CD4-positive, alpha-beta T cell treated with Interleukin-4 for 1 hour (primary cell): ENCODE measurements at regions not wholly inside any gene's neighbourhood (a gene's known extent, or its start where the extent isn't known, plus 50 kb on each side); places are given as distances from the start of the nearest gene placed in this dataset.
"Not testable (repeated sequence)": the region's sequence is repeated elsewhere in the genome, so short reads cannot be mapped to it uniquely, and the experiment has no call there.

ENCODE experiments used
- DNase-seq, 2 donors: peaks; one replicate each; pipeline ENCODE4 v3.0.0-alpha.2; 2020 to 2022

GRCh38 chr14:41280745-41281144 lies 325.9 kb upstream of the LRFN5 start:
- no peak for DNase-seq

GRCh38 chr14:41277450-41277849 lies 329.2 kb upstream of the LRFN5 start:
- no peak for DNase-seq

GRCh38 chr14:41257476-41257875 lies 349.2 kb upstream of the LRFN5 start:
- DNase-seq: no peak

GRCh38 chr14:41235466-41235865 lies 371.2 kb upstream of the LRFN5 start:
- no peak for DNase-seq

GRCh38 chr14:41230683-41231082 lies 376.0 kb upstream of the LRFN5 start:
- no peak for DNase-seq

GRCh38 chr14:41229824-41230223 lies 376.9 kb upstream of the LRFN5 start:
- DNase-seq: no peak

GRCh38 chr14:41225433-41225832 lies 381.2 kb upstream of the LRFN5 start:
- DNase-seq: no peak

GRCh38 chr14:41222581-41222980 lies 384.1 kb upstream of the LRFN5 start:
- no peak for DNase-seq

- not testable (repeated sequence) for DNase-seq
These were observed 391.7 kb upstream of the LRFN5 start for GRCh38 chr14:41214978-41215377.

GRCh38 chr14:41201696-41202095 lies 405.0 kb upstream of the LRFN5 start:
- DNase-seq: no peak

- no peak for DNase-seq
These were observed 418.8 kb upstream of the LRFN5 start for GRCh38 chr14:41187868-41188267.

- DNase-seq: no peak
These were observed 435.6 kb upstream of the LRFN5 start for GRCh38 chr14:41171045-41171444.

GRCh38 chr14:41167040-41167439 lies 439.6 kb upstream of the LRFN5 start:
- no peak for DNase-seq

GRCh38 chr14:41154143-41154807 lies 452.4 kb upstream of the LRFN5 start:
- no peak for DNase-seq

- no peak for DNase-seq
These were observed 460.3 kb upstream of the LRFN5 start for GRCh38 chr14:41146391-41146790.

- no peak for DNase-seq
These were observed 462.3 kb upstream of the LRFN5 start for GRCh38 chr14:41144370-41144769.

- no peak for DNase-seq
These were observed 468.9 kb upstream of the LRFN5 start for GRCh38 chr14:41137741-41138140.

GRCh38 chr14:41130274-41130673 lies 476.4 kb upstream of the LRFN5 start:
- no peak for DNase-seq

GRCh38 chr14:41120402-41120801 lies 486.3 kb upstream of the LRFN5 start:
- DNase-seq: no peak

GRCh38 chr14:41096131-41096530 lies 510.5 kb upstream of the LRFN5 start:
- no peak for DNase-seq

- DNase-seq: no peak
These were observed 519.6 kb upstream of the LRFN5 start for GRCh38 chr14:41087056-41087455.

GRCh38 chr14:41073544-41073943 lies 533.1 kb upstream of the LRFN5 start:
- no peak for DNase-seq

GRCh38 chr14:41072776-41073175 lies 533.9 kb upstream of the LRFN5 start:
- no peak for DNase-seq

- no peak for DNase-seq
These were observed 535.3 kb upstream of the LRFN5 start for GRCh38 chr14:41071351-41071750.

GRCh38 chr14:41062826-41063225 lies 543.9 kb upstream of the LRFN5 start:
- no peak for DNase-seq
